ENCODE measurements at regions not wholly inside any gene's neighbourhood (a gene's known extent, or its start where the extent isn't known, plus 50 kb on each side); places are given as distances from the start of the nearest gene placed in this dataset.
A peak's percentile ranks its signal among the peaks of the same experiment; 100 is the strongest.

DNA sequence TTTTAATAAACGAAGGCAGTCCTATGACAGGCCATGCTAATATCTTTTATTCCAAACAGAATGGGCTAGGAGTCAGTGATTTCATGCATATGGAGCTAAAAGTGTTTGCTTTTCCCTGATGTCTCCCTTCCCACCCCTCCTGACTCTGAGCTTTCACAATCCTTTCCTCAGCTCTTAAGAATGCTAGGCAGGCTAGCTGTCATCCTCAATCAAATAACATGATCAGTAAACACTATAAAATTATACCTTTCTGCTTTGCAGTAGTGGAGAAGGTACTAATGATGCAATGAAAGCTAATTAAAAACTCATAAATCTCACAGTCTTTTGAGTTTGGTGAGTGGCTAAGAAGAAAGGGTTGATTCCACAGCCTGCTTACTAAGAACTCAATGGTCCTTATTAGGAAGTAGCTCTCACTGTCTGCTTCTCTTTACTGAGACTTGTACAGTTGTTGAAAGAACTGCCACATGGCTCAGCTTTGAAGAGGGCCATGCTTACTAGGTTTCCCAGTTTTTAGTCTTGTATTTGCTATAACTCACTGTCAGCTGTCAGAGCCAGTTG lies 250.9 kb upstream of the JAG1 start:
- peak overlapping the region; percentile 92 for H2AK5ac ChIP-seq (ENCODE audit: low read depth, low read length)
- H3K56ac ChIP-seq (ENCODE audit: extremely low read depth, insufficient read depth, low read length), result peak overlapping the region; percentile 69
- ATAC-seq (ENCODE audit: low read depth), result peak; percentile 51
- WGBS, 2 experiments (ENCODE audit: extremely low coverage in 2 of 2, insufficient read length in 1 of 2), result no CpG with 5 or more reads among the region's 1 CpG
- no peak overlapping the region for H2AFZ ChIP-seq (replicated peaks; ENCODE audit: low read length, poor library complexity)
- H3K18ac ChIP-seq (ENCODE audit: low read depth, low read length), result peak overlapping the region; percentile 98
- no peak overlapping the region for H3K9ac ChIP-seq (ENCODE audit: low read depth, low read length)
- peak overlapping the region; percentile 95 for H2BK15ac ChIP-seq (ENCODE audit: low read depth, low read length)
- peak; percentile 89 for DNase-seq
- peaks cover 14% of the 10 kb centered on the region for H3K9me1 ChIP-seq (ENCODE audit: insufficient read depth, low read length)
- peak overlapping the region; percentile 93 for H4K91ac ChIP-seq (ENCODE audit: insufficient read depth, low read depth, low read length)
- peak overlapping the region; percentile 89 for H2BK120ac ChIP-seq (ENCODE audit: low read depth, low read length)
- H3K9me3 ChIP-seq (ENCODE audit: control insufficient read depth, insufficient read depth, low read length), result no peaks in the 10 kb centered on the region
- intact Hi-C loops (cut with micrococcal nuclease), result loop anchor here (1.0 to 10.0 kb wide), 8 partner anchors 212 to 618 kb away; no protein-coding TSS in a partner anchor
- H4K5ac ChIP-seq (ENCODE audit: low read depth, low read length), result peak overlapping the region; percentile 93
- H2BK5ac ChIP-seq (ENCODE audit: low read depth, low read length, poor library complexity, severe bottlenecking), result peak overlapping the region; percentile 66
- POLR2A ChIA-PET (ENCODE audit: unreplicated experiment), result no interaction called here
- no TSS peak for BruUV-seq (replicated peaks)
- TF ChIP-seq CEBPB (IDR thresholded peaks at IDR 0.05; ENCODE audit: low read depth, low read length) (peak; percentile 81), POLR2A (IDR thresholded peaks at IDR 0.05; ENCODE audit: low read depth, low read length) (no peak), MXI1 (IDR thresholded peaks at IDR 0.05; ENCODE audit: borderline replicate concordance, low read depth, low read length) (peak; percentile 16; the same call in 1 of the 2 replicates), RCOR1 (IDR thresholded peaks at IDR 0.05; ENCODE audit: insufficient replicate concordance, low read length) (no peak), CHD1 (IDR thresholded peaks at IDR 0.05; ENCODE audit: low read depth, low read length) (no peak), MAZ (IDR thresholded peaks at IDR 0.05; ENCODE audit: borderline replicate concordance, low read depth, low read length) (0 out of 2 replicates have a peak, but pooled peaks have one; percentile 16), RFX5 (IDR thresholded peaks at IDR 0.05; ENCODE audit: low read depth, low read length) (no peak), RAD21 (IDR thresholded peaks at IDR 0.05; ENCODE audit: low read length) (no peak)
- TF ChIP-seq, protein P1, sequence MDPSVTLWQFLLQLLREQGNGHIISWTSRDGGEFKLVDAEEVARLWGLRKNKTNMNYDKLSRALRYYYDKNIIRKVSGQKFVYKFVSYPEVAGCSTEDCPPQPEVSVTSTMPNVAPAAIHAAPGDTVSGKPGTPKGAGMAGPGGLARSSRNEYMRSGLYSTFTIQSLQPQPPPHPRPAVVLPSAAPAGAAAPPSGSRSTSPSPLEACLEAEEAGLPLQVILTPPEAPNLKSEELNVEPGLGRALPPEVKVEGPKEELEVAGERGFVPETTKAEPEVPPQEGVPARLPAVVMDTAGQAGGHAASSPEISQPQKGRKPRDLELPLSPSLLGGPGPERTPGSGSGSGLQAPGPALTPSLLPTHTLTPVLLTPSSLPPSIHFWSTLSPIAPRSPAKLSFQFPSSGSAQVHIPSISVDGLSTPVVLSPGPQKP (IDR thresholded peaks at IDR 0.05; ENCODE audit: borderline replicate concordance, low read depth, low read length), result no peak
- in situ Hi-C loops (cut with MboI; ENCODE audit: low sequenced_read_pairs), result no loop called here
- 0 out of 2 replicates have a peak, but pooled peaks cover 1% of the 10 kb centered on the region for H3K27me3 ChIP-seq (ENCODE audit: control insufficient read depth, insufficient read depth, low read length)
- H2AK9ac ChIP-seq (replicated peaks; ENCODE audit: low read depth, low read length, poor library complexity), result no peak overlapping the region
- H3K4me3 ChIP-seq (ENCODE audit: insufficient read depth, low read depth, low read length), result no peak overlapping the region
- peak overlapping the region; percentile 94 for H3K4ac ChIP-seq (ENCODE audit: low read depth, low read length)
- H3K79me1 ChIP-seq (ENCODE audit: low read depth in 1 of 2, low read length in 2 of 2), result no peaks in the 10 kb centered on the region
- H3K23ac ChIP-seq (ENCODE audit: low read depth, low read length), result peak overlapping the region; percentile 50
- H3K27ac ChIP-seq (ENCODE audit: insufficient read depth, low read length), result peak overlapping the region; percentile 92; the same call in 1 of the 2 replicates
- H3K36me3 ChIP-seq (ENCODE audit: control insufficient read depth, insufficient read depth, low read length), result no peaks in the 10 kb centered on the region
- H4K20me1 ChIP-seq (ENCODE audit: insufficient read depth, low read length), result no peaks in the 10 kb centered on the region
- H3K4me2 ChIP-seq (ENCODE audit: low read depth, low read length), result peak overlapping the region; percentile 24
- H2BK20ac ChIP-seq (ENCODE audit: low read depth, low read length), result peak overlapping the region; percentile 84
- peak overlapping the region; percentile 68 to 74 for H4K8ac ChIP-seq (ENCODE audit: low read depth in 2 of 2, low read length in 2 of 2)
- dilution Hi-C loops (cut with HindIII; ENCODE audit: low sequenced_read_pairs, unreplicated experiment), result no loop called here
- H3K4me1 ChIP-seq (ENCODE audit: control insufficient read depth, insufficient read depth, low read length), result peaks cover 32% of the 10 kb centered on the region
- CTCF ChIA-PET, result interaction anchor here (0.6 to 0.8 kb wide), 3 partner anchors 31 to 280 kb away, joined by 3 to 8 read pairs (median 3); no protein-coding TSS in a partner anchor
- H3K14ac ChIP-seq (replicated peaks; ENCODE audit: low read depth, low read length), result peak overlapping the region; percentile 68
